ENCODE measurements at regions not wholly inside any gene's neighbourhood (a gene's known extent, or its start where the extent isn't known, plus 50 kb on each side); places are given as distances from the start of the nearest gene placed in this dataset.

GRCh38 chr3:88301273-88301995 lies 151.7 kb downstream of the C3orf38 start:
- no peak for TF ChIP-seq CTCF (conservative IDR thresholded peaks at IDR 0.05; ENCODE audit: low read depth in 2 of 2)
- TF ChIP-seq POLR2AphosphoS5 (IDR thresholded peaks at IDR 0.05; ENCODE audit: low read depth), result no peak
- TF ChIP-seq EZH2 (IDR thresholded peaks at IDR 0.05; ENCODE audit: low read depth, unreplicated experiment), result no peak
- TF ChIP-seq EZH2phosphoT487 (IDR thresholded peaks at IDR 0.05; ENCODE audit: unreplicated experiment), result no peak
- TF ChIP-seq NANOG (IDR thresholded peaks at IDR 0.05; ENCODE audit: borderline replicate concordance), result no peak

Measured in GM23338 (cell line).